ENCODE measurements at regions not wholly inside any gene's neighbourhood (a gene's known extent, or its start where the extent isn't known, plus 50 kb on each side); places are given as distances from the start of the nearest gene placed in this dataset.

- TF ChIP-seq ZNF462 (CRISPR knock-in tag; IDR thresholded peaks at IDR 0.05) (no peak), ETS1 (IDR thresholded peaks at IDR 0.05) (no peak), EZH2phosphoT487 (IDR thresholded peaks at IDR 0.05; ENCODE audit: unreplicated experiment) (no peak)
These were observed 1227.2 kb downstream of the JRKL start (continued) for GRCh38 chr11:97617031-97617430.

GRCh38 chr11:97620007-97620406, 1230.2 kb downstream of the JRKL start:
- Mint-ChIP-seq H3K4me3 (no peak overlapping the region), H3K27me3 (ENCODE audit: insufficient read depth, low read depth, poor library complexity) (no peaks in the 10 kb centered on the region), H3K9me3 (peaks cover 7% of the 10 kb centered on the region), H3K27ac (no peak overlapping the region), H3K4me1 (no peaks in the 10 kb centered on the region), H3K36me3 (ENCODE audit: low read depth) (peaks cover 7% of the 10 kb centered on the region; the same call in 2 of the 3 replicates)
- no peak overlapping the region for H2AFZ ChIP-seq
- no peaks in the 10 kb centered on the region for H3K36me3 ChIP-seq (ENCODE audit: insufficient read depth)
- no peaks in the 10 kb centered on the region for H3F3A ChIP-seq (replicated peaks; ENCODE audit: low read depth)
- ATAC-seq (no peak), DNase-seq (ENCODE audit: low spot score) (no peak)
- no peaks in the 10 kb centered on the region for H3K79me2 ChIP-seq (replicated peaks; ENCODE audit: insufficient read depth)
- no peak overlapping the region for H3K4me3 ChIP-seq
- peaks cover 4% of the 10 kb centered on the region; the same call in 1 of the 2 replicates for H3K9me2 ChIP-seq (ENCODE audit: insufficient read depth)
- no peaks in the 10 kb centered on the region for H3K4me1 ChIP-seq (ENCODE audit: insufficient read depth)
- H3K4me2 ChIP-seq = no peak overlapping the region
- H4K20me1 ChIP-seq (replicated peaks; ENCODE audit: insufficient read depth) = no peaks in the 10 kb centered on the region
- H3K27ac ChIP-seq (ENCODE audit: low read depth) = no peak overlapping the region
- H3K27me3 ChIP-seq (ENCODE audit: insufficient read depth) = no peaks in the 10 kb centered on the region
- TF ChIP-seq CTCF (conservative IDR thresholded peaks at IDR 0.05; ENCODE audit: low read depth in 2 of 2) (no peak), REST (IDR thresholded peaks at IDR 0.05; ENCODE audit: unreplicated experiment) (no peak)

All from GM23338 (cell line).